Aorta (tissue), 5 donors: ENCODE measurements at regions not wholly inside any gene's neighbourhood (a gene's known extent, or its start where the extent isn't known, plus 50 kb on each side); places are given as distances from the start of the nearest gene placed in this dataset.

ENCODE experiments used
- ATAC-seq: fragments of 200-7000 bp; cut with Tn5 transposase; one replicate; pipeline ENCODE4 v1.9.1; 2022; ENCODE audit warnings: moderate library complexity; ENCODE audit not compliant: low FRiP score
- DNase-seq, 2 donors: peaks; one replicate each; pipeline ENCODE4 v3.0.0-alpha.2; 2020
- H3K27ac ChIP-seq, 2 donors: one replicate each; pipeline ENCODE4 v1.5.1; 2013; ENCODE audit warnings: low read length in 2 of 2, mild to moderate bottlenecking in 2 of 2, moderate library complexity in 2 of 2, control low read depth in 1 of 2, inconsistent platforms in 1 of 2, low read depth in 1 of 2
- H3K27me3 ChIP-seq, 2 donors: one replicate each; pipeline ENCODE4 v1.6.1; 2013; ENCODE audit warnings: control low read depth in 1 of 2, low read length in 1 of 2, mild to moderate bottlenecking in 1 of 2, moderate library complexity in 1 of 2; ENCODE audit not compliant: insufficient read depth in 2 of 2, control insufficient read depth in 1 of 2
- H3K36me3 ChIP-seq, 2 donors: one replicate each; pipeline ENCODE4 v1.6.1; 2013; ENCODE audit warnings: control low read depth in 1 of 2, low read length in 1 of 2, mild to moderate bottlenecking in 1 of 2; ENCODE audit not compliant: insufficient read depth in 2 of 2, control insufficient read depth in 1 of 2
- H3K4me1 ChIP-seq, 2 donors: one replicate each; pipeline ENCODE4 v1.6.1; 2013; ENCODE audit warnings: low read length in 2 of 2, control low read depth in 1 of 2, mild to moderate bottlenecking in 1 of 2, moderate library complexity in 1 of 2; ENCODE audit not compliant: insufficient read depth in 2 of 2, control insufficient read depth in 1 of 2
- H3K4me3 ChIP-seq, 2 donors: one replicate each; pipeline ENCODE4 v1.5.1; 2013; ENCODE audit warnings: low read length in 2 of 2, control low read depth in 1 of 2, mild to moderate bottlenecking in 1 of 2
- H3K9me3 ChIP-seq: one replicate; pipeline ENCODE4 v1.6.1; 2013; ENCODE audit warnings: mild to moderate bottlenecking, low read length; ENCODE audit not compliant: control insufficient read depth
- WGBS, 2 donors: extraction: QIAGEN DNeasy Blood & Tissue Kit; methylation state at CpG; one replicate each; pipeline ENCODE4 v1.1.7; 2013; 5-methylcytosine and 5-hydroxymethylcytosine counted together
- intact Hi-C, 2 donors: fragments of 100-400 bp; cut with DNase I; formaldehyde crosslinking; loops; one replicate each; pipeline versions ENCODE4 v1.14.2 to v1.15.0; 2022
- donor health status: healthy with polysubstance abuse.
- donor health status: Bipolar disorder and iron deficiency.
- donor health status: DM: no; HTN: no; CAD: no.
- donor health status: DM: no; HTN: no; CAD: no.
- donor health status: DM: yes; HTN: yes; CAD: no.

DNA sequence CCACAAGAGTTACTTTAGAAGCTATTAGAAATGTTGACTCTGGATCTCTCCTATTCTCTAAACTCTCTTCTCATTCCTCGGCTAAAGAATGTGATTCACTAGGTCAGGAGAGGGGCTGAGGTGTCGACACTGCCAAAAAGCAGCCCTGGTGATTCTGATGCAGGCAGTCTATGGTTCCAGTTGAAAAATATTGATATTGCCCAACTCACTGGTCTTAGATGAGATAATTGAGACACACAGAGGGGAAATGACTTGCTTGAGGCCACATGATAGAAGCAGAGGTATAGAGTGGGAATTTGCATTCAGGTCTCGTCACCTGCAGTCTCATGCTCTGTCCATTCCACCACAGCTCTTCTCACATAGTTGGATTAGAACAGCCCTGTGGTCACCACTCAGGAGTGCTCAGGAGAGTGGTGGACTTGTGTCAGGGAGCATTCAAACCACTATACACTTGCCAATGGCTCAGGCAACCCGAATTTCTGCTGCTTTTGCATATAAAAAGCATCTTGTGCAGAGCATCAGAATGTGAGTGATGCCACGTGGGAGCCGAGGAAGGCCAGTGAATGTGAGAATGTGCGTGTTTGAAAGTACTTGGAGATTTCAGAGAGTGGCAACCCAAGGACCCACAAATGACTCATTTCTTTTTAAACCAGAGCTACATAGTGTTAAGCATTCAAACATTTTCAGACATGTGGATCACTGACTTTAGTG lies 65.1 kb upstream of the CTLA4 start:
- 47 to 48% methylated on average over 7 of the region's 7 CpGs for WGBS, 2 donors
- Histone ChIP-seq H3K27ac (peak overlapping the region in 1 of 2 donors; percentile 26), H3K4me3 (no peak overlapping the region), H3K27me3 (no peaks in the 10 kb centered on the region), H3K36me3 (no peaks in the 10 kb centered on the region), H3K9me3 (no peaks in the 10 kb centered on the region), H3K4me1 (peaks cover 0 to 3% of the 10 kb centered on the region in 2 donors)
- ATAC-seq (no peak), DNase-seq (no peak)
- intact Hi-C loops = loop anchor here (5.0 kb wide), 3 partner anchors 115 to 225 kb away; no protein-coding TSS in a partner anchor

DNA sequence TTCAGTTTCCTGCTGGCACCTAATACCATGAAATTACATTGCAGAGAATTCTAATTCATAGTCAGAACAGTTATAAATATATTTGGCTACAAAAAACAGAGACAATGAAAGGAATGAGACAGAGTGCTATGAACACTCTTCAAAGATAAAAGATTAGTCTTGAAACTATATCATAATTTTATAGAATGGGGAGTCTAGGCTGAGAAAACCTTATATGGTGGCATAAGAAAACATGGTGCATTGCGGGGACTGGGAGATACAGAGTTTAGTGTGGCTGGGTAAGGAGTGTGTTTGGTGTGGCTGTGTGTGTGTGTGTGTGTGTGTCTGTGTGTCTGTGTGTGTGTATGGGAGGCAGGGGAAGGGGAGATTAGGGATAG lies 64.5 kb upstream of the CTLA4 start:
- no peaks in the 10 kb centered on the region for H3K36me3 ChIP-seq
- WGBS, 2 donors = 86 to 91% methylated on average over 1 of the region's 1 CpG
- peaks cover 0 to 3% of the 10 kb centered on the region in 2 donors for H3K4me1 ChIP-seq
- no peaks in the 10 kb centered on the region for H3K27me3 ChIP-seq
- no peak overlapping the region for H3K4me3 ChIP-seq
- ATAC-seq (no peak), DNase-seq (no peak)
- intact Hi-C loops = loop anchor here (5.0 kb wide), 3 partner anchors 116 to 226 kb away; no protein-coding TSS in a partner anchor
- peak overlapping the region in 1 of 2 donors; percentile 31 for H3K27ac ChIP-seq
- no peaks in the 10 kb centered on the region for H3K9me3 ChIP-seq

DNA sequence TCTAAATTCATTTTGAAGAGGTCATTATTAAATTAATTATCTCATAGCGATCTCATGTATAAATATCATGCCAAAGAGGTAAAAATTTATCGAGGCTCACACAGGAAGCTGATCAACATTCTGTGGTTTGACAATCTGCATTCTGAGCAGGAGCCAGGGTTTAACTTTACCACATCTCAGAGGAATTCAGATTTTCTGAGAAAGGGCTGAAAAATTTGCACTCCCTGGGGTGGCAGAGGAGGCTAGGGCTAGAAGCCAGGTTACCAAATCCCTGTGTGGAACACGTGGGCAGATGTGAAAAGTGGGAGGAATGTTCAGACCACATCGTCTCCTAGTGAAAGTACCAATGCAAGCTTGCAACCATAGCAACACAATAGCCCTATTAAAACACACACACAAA lies 63.5 kb upstream of the CTLA4 start:
- Histone ChIP-seq H3K27ac (no peak overlapping the region), H3K27me3 (no peaks in the 10 kb centered on the region), H3K4me3 (no peak overlapping the region), H3K36me3 (no peaks in the 10 kb centered on the region), H3K9me3 (no peaks in the 10 kb centered on the region), H3K4me1 (peaks cover 0 to 3% of the 10 kb centered on the region in 2 donors)
- WGBS, 2 donors = 7 to 9% methylated on average over 4 of the region's 4 CpGs
- intact Hi-C loops = loop anchor here (5.0 kb wide), 3 partner anchors 117 to 227 kb away; no protein-coding TSS in a partner anchor
- peak; percentile 37 for ATAC-seq
- peak; percentile 70 to 79 for DNase-seq

- no peak for DNase-seq
- H3K4me3 ChIP-seq = no peak overlapping the region
- no peaks in the 10 kb centered on the region for H3K27me3 ChIP-seq
- ATAC-seq = no peak
- WGBS, 2 donors = 72 to 73% methylated on average over 4 of the region's 4 CpGs
- peak overlapping the region in 1 of 2 donors; percentile 54 for H3K27ac ChIP-seq
- peaks cover 0 to 3% of the 10 kb centered on the region in 2 donors for H3K4me1 ChIP-seq
- intact Hi-C loops = loop anchor here (5.0 kb wide), 3 partner anchors 118 to 228 kb away; no protein-coding TSS in a partner anchor
- no peaks in the 10 kb centered on the region for H3K36me3 ChIP-seq
- no peaks in the 10 kb centered on the region for H3K9me3 ChIP-seq
Measured at GRCh38 chr2:203804764-203805485, 62.6 kb upstream of the CTLA4 start.

DNA sequence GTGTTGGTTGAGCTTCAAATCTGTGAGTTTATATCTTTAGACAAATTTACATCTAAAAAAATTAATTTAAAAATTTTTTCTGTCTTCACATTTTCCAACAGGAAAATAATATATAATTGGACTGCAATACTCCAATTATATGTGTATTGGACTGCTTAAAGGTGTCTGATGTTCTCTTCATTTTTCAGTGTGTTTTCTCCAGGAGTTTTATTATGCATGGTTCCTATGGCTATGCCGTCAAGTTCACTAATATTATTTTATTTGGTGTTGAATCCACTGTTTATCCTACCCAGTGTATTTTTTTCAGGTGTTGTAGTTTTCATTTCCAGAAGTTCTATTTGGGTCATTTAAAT lies 62.1 kb upstream of the CTLA4 start:
- intact Hi-C loops = no loop called here
- no peaks in the 10 kb centered on the region for H3K36me3 ChIP-seq
- WGBS, 2 donors = 97 to 99% methylated on average over 1 of the region's 1 CpG
- no peak overlapping the region for H3K27ac ChIP-seq
- DNase-seq = no peak
- no peaks in the 10 kb centered on the region for H3K9me3 ChIP-seq
- no peak overlapping the region for H3K4me3 ChIP-seq
- no peak for ATAC-seq
- no peaks in the 10 kb centered on the region for H3K27me3 ChIP-seq
- H3K4me1 ChIP-seq = peaks cover 0 to 3% of the 10 kb centered on the region in 2 donors

DNA sequence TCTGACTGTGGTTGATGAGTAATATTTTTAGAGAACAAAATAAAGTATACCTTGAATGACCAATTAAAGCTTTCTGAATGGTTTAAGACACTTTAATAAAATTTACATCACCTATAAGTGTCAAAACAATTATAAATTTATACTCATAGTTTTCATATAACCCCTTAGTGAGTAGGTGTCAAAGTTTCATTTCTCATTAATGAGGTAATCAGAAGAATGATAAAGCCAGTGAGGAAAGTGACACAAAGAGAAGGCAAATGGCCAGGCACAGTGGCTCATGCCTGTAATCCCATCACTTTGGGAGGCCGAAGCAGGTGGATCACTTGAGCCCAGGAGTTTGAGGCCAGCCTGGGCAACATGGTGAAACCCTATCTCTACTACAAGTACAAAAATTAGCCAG lies 60.8 kb upstream of the CTLA4 start:
- ATAC-seq (no peak), DNase-seq (no peak)
- Histone ChIP-seq H3K4me1 (peaks cover 0 to 3% of the 10 kb centered on the region in 2 donors), H3K36me3 (no peaks in the 10 kb centered on the region), H3K4me3 (no peak overlapping the region), H3K9me3 (no peaks in the 10 kb centered on the region), H3K27ac (no peak overlapping the region), H3K27me3 (no peaks in the 10 kb centered on the region)
- 95 to 100% methylated on average over 1 of the region's 1 CpG for WGBS, 2 donors
- intact Hi-C loops = no loop called here

GRCh38 chr2:203808046-203808750 lies 59.4 kb upstream of the CTLA4 start:
- Histone ChIP-seq H3K27ac (no peak overlapping the region), H3K4me1 (peaks cover 0 to 2% of the 10 kb centered on the region in 2 donors), H3K9me3 (no peaks in the 10 kb centered on the region), H3K4me3 (no peak overlapping the region), H3K27me3 (no peaks in the 10 kb centered on the region), H3K36me3 (no peaks in the 10 kb centered on the region)
- DNase-seq (no peak), ATAC-seq (no peak)
- intact Hi-C loops = no loop called here
- WGBS, 2 donors = 53 to 59% methylated on average over 7 of the region's 7 CpGs

- ATAC-seq = no peak
- no peaks in the 10 kb centered on the region for H3K9me3 ChIP-seq
- WGBS, 2 donors = 54 to 58% methylated on average over 2 of the region's 2 CpGs
- intact Hi-C loops = no loop called here
- H3K4me1 ChIP-seq = no peaks in the 10 kb centered on the region
- no peak overlapping the region for H3K4me3 ChIP-seq
- no peaks in the 10 kb centered on the region for H3K36me3 ChIP-seq
- H3K27me3 ChIP-seq = no peaks in the 10 kb centered on the region
- H3K27ac ChIP-seq = no peak overlapping the region
- no peak for DNase-seq
Measured at GRCh38 chr2:203809084-203809521, 58.5 kb upstream of the CTLA4 start.
